ENCODE measurements at regions not wholly inside any gene's neighbourhood (a gene's known extent, or its start where the extent isn't known, plus 50 kb on each side); places are given as distances from the start of the nearest gene placed in this dataset.

DNA sequence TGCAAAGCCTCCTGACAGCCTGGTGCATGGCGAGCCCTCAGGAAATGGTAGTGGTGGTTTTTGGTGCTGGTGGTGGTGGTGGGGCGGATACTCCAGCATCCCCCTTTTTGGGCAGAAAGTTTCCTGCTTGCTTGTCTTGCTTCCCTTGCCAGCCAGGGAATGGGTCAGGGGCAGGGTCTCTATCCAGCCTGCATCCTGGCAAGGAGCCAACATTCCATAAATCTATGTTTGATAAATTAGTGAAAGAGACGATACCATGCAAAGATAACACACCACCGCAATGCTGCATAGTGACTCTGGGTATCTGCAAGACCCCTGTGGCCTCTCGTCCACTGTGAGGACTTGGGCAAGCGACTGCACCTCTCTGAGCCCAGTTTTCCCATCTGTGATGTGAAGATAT is 246.2 kb downstream of the LRFN2 start:
- DNase-seq (ENCODE audit: low spot score) (no peak), FAIRE-seq (no peak)

DNA sequence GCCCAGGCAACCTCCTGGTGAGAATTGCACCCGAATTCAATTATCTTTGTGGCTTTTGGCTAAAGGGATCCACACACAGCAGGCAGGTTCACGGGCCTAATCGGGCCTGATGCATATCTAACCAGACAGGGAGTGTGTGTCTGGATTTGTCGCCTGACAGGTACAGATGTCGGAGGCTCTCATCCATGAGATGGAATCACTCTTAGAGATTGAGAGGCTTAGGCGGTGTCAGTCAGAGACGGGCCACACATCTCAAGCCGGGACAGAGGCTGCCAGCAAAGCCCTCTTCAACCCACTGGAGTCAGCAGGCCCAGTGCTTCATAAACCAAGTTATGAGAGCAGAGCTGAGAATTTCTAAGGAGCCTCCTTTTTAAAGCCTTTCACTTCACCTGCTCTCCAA is 247.0 kb downstream of the LRFN2 start:
- DNase-seq (ENCODE audit: low spot score) (no peak), FAIRE-seq (no peak)

DNA sequence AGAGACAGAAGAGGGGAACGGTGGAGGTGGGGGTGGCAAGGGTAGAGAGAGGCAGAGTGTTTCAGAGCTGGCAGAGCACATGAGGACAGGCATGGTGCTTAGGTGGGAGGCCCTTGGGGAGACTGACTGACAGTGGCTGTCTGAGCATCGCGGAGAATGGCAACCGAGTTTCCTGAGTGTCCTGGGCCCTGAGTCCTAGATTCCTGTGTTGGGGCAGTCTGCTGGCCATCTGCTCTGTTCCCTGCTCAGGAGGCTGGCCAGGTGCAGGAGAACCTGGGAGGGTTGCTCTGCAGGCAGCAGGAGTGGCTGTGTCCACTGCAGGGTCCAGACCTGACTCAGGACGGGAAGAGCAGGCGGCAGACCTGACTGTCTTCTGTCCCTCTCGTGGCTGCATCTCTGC is 248.9 kb downstream of the LRFN2 start:
- FAIRE-seq (no peak), DNase-seq (ENCODE audit: low spot score) (no peak)

DNA sequence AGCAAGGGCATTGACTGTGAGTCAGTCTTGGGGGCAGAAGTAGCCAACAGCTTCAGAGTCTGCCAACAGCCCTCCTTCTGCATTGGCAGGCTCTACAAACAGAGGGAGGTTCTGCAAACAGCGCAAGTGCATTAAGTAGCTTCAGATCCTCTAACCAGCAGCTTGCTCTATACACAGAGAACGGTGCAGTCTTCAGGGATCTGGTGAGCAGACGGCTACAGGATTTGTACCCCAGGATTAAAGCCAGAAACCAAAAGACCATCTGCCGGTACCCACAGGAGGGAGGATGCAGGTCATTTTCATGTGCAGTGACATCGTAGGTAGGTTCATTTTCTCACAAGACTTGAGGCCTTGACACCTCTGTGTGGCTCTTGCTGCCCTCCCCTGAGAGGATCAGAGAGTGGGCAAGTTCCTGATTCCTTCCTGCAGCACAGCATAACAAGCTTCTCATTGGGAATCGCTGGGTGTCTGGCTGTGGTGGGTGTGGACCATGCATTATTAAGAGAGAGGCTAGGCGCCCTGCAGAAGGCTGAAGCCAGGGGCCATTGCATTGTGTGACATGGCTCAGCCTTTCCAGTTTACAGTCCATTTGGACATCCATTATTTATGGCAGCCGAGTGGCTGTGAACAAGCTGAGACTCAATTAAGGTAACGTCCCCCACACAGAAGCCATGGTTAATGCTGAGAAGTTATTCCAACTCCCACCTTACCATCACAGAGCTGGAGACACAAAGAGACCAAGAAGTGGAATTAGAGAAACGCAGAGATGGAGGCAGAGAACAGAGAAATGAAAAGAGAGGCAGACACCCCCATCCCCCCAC is 250.0 kb downstream of the LRFN2 start:
- no peak for FAIRE-seq
- DNase-seq (ENCODE audit: low spot score): no peak

DNA sequence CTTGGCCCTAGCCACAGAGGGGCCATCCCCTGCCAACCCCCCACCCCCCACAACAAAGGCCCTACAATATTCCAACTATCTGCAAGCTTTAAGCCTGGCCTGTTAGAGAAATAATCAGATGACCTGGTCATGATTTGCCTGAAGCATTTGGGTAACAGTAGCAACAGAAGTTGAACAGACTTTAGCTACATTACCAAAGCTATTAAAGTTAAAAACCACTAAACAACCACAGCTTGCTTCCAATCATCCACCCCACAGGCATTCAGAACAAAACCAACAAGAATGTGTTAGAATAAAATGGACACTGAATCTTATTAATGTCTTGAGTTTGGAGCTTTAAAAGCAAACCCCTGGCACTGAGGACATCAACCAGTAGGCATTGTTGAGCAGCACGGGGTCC is 250.9 kb downstream of the LRFN2 start:
- no peak for DNase-seq (ENCODE audit: low spot score)
- no peak for FAIRE-seq

DNA sequence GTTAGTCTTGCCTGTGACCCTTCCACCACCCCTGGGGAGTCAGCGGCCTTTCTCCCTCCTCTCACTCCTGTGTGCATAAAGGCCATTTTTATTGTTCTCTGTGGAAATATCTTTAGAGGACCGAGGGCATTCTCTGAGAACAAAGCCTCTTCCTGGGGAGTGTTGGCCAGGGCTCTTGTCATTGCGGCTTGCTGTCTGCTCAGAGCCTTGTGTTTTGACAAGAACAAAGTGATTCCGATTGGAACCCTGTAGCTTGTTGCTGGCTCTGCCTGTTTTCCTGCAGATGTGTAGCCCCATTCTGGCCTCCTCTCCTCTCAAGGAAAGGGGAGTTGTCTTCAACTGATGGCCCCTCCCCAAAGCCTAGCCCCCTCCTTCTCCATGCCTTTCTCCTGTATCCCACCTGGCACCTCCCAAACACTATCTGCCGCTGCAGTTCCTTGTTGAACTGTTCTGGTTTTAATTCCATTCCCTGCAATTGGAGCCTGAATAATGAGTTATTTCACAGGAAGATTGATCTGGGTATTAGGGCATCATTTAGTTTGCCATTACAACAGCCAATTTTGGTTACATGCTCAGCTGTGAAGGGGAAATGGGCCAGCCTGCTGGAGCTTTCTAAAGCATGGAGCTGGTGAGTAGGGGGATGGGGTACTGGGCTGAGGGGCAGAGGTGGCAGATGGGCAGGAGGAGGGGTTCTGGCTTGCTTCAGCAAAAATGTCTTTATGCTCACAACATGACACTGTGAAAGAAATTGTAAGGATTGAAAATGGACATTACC is 252.5 kb downstream of the LRFN2 start:
- DNase-seq (ENCODE audit: low spot score): no peak
- FAIRE-seq: no peak

DNA sequence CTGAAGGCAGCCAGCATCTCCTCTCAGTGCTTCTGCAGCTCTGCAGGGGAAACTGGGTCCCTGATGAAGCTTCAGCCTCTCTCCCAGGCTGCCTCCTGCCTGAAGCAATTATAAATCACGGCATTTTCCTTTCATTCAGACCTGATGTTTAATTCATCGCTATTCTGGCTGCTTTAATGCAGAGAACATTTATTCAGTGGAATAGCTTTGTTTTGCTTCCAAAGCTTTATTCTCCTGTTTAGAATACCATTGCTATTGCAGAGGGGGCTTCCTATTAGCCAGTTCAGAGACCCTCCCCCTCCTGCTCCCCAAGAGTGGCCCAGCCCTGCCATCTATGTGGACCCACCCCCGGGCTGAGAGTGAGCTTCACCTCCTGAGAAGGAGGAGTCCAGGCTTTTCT is 255.6 kb downstream of the LRFN2 start:
- FAIRE-seq (no peak), DNase-seq (ENCODE audit: low spot score) (no peak)

DNA sequence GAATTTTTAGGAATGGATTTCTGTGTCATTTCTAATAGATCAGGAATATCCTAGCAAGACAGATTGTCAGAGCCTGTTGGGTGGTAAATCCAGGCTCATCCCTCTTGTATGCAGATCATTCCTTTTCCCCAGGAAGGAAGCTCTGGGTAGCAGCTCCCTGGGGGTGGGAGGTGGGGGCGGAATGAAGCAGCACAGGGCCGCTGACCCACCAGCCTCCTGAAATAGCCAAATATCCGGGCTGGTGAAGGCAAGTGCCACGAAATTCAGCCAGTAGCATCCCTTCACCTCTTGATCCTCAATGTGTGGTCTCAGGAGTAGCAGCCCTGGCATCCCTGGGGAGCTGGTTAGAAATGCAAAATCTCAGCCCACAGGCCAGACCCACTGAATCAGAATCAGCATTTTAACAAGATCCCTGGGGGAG is 256.9 kb downstream of the LRFN2 start:
- DNase-seq (ENCODE audit: low spot score): no peak
- no peak for FAIRE-seq

DNA sequence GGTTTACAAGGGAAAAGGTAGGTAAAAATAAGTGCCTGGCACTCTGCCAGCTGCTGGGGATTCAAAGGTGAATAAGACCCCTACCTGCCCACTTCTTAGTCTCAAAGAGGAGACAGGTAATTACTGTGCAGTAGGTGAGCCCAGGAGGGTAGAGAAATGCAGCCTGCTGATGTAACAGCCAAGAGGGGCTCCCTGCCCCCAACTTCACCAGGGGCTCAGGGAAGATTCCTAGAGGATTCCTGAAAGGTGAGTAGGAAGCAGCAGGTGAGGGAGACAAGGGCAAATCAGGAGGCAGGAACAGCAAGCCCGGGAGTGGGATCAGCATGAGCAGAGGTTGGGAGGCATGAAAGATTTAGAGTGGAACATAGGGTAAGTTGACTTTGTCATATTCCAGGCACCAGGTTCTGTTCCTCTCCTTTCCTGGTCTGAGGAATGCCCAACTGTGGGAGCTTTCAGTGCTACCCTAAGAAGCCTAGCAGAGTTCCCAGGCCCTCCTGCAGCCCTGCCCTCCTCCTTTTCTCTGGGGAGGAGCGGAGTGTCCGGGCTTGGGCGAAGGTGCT is 258.1 kb downstream of the LRFN2 start:
- no peak for FAIRE-seq
- no peak for DNase-seq (ENCODE audit: low spot score)

DNA sequence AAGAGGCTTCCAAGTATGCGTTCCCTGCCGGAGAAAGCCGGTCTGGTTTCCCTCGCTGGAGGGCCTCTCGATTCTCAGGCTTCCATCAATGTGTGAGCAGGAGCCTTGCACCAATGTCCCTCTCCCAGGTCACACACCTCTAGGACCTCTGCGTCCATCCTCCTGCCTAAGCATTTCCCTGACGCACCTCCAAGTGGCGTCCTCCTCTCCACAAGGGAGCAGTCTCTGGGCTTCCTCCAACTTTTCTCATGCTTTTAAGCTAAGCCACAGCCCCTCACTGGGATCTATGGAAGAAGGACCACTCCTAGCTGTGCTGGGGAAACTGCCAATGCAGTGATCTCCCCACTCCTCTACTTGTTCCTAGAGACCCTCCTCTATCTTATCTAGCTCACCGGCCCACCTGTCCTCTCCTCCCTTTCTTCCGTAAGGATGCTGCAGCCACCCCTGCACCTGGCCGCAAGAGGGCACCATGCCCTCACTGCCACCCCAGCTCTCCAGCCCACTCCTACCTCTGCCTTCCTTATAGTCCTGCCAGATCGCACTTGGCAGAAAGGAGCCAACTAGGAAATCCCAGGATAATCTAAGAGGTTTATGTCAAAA is 258.7 kb downstream of the LRFN2 start:
- DNase-seq (ENCODE audit: low spot score) (no peak), FAIRE-seq (no peak)

DNA sequence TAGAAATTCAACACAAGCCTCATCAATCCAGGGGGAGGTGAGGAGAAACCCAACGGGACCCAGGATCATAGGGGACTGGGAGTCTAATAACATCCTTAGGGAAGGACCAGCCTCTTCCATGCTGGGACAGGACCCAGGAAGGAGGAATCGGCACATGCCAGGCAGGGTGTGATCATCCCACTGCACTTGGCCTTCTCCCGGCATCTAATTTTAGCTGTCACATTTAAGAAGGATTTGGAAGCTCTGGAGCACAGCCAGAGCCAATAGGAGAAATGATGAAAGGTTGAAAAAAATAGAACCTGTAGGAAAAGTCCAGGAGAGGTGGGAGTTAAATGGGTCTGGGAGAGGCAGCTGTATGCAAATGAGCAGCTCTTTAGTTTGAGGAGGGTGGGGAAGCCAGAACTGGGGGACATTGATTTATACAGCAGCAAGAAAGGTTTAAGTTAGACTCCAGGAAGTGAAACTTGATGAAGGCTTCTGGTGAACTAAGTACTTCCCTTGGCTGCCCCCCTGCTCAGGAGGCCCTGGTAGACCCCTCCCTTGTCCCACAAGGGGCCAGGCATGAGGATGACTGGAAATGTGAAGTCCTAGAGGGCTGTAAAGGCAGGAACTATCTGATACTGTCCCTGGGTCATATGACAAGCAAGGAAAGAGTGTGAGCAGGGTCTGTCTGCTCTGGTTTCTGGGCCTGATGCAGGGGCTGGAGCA is 260.3 kb downstream of the LRFN2 start:
- no peak for FAIRE-seq
- no peak for DNase-seq (ENCODE audit: low spot score)

DNA sequence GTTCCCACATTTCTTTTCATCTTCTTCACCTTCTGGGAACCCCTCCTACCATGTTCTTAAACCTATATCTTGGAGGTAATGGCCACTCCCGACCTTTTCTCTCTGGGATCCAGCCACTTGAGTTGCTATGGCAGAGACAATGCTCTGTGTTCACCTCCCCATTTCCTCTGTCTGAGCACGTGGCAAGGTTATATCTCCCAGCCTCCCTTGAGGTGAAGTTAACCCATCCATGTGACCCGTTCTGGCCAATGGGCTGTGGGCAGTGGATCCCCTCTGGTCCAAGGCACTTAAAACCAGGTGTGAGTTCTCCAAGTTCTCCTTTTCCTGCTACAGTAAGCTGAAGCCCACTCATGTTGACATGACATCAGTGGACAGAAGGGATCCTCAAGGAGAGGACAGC is 261.4 kb downstream of the LRFN2 start:
- FAIRE-seq (no peak), DNase-seq (ENCODE audit: low spot score) (no peak)

DNA sequence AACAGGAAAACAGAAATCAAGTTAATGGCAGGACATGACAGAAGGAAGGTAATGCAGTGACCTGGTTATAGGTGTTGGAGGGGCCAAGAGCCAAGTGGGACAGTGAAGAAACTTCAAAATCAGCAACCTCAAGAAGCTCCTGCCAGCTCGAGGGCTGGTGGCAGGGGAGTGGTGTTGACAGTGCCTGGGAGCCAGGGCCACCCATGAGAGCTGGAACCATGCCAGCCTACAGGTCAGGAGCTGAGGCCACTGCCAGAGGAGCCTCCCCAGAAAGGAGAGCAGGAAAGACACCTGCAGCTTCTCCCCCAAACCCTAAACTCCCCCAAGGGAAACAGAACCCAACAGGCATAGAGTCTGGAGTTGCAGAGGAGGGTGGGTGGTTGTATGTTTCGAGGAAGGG is 262.1 kb downstream of the LRFN2 start:
- no peak for FAIRE-seq
- no peak for DNase-seq (ENCODE audit: low spot score)

DNA sequence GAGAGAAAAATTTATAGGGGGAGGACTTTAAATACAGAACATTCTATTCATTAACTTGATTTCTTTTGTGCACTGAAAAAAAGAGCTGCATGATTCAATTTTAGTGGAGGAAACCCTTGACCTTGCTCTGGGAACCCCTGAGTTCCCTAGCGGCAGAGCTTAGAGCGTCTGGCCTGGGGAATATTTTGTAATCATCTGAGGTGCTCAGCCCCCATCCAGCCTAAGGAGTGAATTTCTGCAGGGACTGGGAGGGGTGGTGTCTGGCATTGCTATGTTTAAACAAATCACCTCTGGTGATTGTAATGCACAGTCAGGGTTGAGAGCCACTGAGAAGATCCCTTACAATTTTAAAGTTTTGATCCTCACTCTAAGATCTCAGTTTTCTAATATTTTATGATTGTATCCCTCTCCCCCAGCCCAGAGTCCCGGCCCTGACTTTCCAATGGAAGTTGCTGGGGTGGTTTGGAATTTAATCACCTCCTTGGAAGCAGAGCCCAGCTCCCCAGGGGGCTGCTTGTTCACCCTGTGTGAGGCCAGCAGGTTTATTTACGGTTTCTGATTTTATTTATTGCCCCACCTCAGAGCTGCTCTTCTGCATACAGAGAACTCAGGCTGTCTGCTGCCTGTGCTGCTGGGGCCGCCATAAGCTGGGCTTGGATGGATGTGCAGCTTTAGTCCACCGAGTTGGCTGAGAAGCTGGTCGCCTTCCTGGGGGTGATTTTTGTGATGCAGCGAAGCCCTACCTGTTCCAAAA is 263.1 kb downstream of the LRFN2 start:
- FAIRE-seq: no peak

DNA sequence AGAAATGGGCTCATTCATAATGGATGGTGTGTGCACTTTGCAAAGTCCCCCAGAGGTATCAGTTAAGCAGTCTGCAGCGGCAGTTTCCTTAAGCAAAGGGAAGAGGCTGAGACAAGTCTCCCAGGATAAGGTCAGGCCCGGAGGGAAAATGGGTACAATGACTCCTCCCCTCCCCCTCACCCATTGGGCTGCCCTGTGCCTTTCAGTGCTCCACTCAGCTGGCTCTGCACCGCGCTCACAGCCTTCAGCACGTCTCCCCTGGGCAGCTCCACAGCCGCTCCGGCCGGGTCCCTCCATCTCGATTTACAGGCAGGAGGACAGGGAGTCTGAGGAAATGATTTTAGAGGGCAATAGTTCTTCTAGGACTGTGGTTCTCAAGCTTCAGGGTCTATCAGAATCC is 264.8 kb downstream of the LRFN2 start:
- DNase-seq (ENCODE audit: low spot score) (no peak), FAIRE-seq (no peak)

More for the DNA sequence above, 263.1 kb downstream of the LRFN2 start:
- no peak for DNase-seq (ENCODE audit: low spot score)

DNA sequence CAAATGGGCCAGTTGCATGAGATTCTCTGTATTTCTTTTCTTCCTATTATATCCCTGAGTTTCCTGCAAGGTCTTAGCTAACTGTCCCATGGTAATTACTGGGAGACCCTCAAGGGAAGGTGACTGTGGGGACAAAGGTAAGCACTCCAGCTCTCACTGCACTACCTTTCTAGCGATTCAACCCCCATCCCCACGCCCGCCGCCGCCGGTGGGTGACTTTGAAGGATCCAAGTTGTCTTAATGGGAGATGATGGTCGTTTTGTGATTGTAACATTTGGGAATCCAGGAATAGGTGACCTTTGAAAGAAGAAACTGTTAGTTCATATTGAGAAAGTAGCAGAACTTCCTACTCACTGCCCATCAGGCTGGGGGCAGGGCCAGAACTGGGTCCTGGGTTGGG is 265.5 kb downstream of the LRFN2 start:
- FAIRE-seq (no peak), DNase-seq (ENCODE audit: low spot score) (no peak)

DNA sequence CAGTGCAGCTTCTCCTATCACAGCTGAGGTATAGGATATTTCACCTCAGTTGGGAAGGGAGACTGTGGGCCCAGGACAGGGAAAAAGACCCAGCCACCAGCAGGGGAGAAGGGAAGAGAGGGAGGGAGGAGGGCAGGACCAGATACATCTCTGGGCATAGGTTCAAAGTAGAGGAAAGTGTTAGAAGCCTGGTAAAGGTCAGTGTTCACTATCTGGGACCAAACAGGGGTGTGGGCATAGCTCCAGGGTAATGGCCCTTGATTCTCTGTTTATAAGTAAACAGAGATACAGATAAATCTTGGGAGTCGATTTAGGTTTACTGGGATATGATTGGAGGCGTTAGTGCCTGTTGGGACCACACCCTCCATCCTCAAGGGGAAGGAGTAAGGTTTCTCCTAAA is 266.2 kb downstream of the LRFN2 start:
- DNase-seq (ENCODE audit: low spot score) (no peak), FAIRE-seq (no peak)

DNA sequence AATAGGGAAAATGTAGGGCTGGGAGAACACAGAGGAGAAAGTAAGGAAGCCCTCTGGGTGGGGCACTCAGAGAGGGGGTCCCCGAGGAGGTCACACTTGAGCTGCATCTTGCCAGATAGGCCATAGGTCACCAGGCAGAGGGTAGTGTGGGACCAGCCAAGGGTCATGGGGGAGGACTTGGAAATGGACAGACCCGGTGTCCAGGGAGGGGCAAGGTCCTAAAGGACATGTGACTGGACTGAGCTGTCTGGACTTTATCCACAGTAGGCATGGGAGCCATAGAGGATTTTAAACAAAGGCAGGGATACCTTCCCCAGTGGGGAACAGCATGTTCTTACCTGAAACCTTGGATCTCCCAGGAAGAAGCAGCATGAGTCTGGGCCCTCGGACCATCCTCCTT is 266.7 kb downstream of the LRFN2 start:
- FAIRE-seq (no peak), DNase-seq (ENCODE audit: low spot score) (no peak)

DNA sequence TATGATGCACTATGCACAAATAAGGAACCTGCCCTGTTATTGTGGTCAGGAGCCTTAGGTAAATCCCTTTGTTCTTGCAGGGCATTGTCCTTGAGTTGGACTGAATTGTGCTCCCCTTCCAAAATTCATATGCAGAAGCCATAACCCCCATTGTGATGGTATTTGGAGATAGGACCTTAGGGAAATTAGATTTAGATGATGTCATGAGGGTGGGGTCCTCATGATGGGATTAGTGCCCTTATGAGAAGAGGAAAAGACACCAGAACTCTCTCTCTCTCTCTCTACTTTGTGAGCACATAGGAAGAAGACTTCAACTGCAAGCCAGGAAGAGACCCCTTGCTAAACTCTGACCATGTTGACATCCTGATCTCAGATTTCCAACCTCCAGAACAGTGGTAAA is 268.0 kb downstream of the LRFN2 start:
- no peak for FAIRE-seq
- DNase-seq (ENCODE audit: low spot score): no peak

DNA sequence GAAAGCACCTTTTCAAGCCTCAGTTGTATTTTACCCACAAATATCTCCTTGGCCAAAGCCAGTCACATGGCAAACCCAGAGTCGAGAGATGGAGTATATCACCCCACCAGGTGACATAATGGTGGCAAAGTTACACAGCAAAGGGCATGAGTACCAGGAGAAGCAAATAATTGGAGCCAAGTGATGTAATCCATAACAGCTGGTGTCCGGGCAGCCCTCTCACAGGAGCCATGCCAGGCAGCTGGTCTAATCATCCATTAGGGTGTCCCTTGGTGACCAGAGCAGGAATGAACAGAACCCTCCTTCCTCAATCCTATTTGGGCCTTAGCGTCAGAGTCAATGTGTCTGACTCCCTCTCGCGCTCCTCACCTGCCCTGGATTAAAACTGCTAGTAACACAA is 272.1 kb downstream of the LRFN2 start:
- FAIRE-seq (no peak), DNase-seq (ENCODE audit: low spot score) (no peak)

DNA sequence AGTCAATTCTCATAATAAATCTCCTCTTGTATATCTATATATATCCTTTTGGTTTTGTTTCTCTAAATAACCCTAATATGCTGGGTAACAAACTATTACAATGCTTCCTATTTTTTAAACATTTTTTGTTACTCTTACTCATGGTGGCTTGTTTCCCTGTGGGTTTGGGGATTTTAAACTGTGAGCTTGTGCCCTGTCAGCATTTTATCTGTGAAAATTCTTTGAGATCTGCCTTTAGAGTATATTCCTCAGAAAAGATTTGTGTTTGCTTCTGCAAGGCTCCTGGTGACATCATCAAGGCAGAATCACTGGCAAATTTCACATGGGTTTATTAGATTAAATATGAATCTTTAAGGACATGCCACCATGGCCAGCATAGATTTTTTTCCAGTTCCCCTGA is 273.6 kb downstream of the LRFN2 start:
- DNase-seq (ENCODE audit: low spot score) (no peak), FAIRE-seq (no peak)
